Ovary (tissue), 3 donors: ENCODE measurements at regions not wholly inside any gene's neighbourhood (a gene's known extent, or its start where the extent isn't known, plus 50 kb on each side); places are given as distances from the start of the nearest gene placed in this dataset.

ENCODE experiments used
- EP300 ChIP-seq: sonication (generic); formaldehyde crosslinking; IDR thresholded peaks from one replicate; pipeline ENCODE4 v1.6.1; 2017; ENCODE audit warnings: antibody characterized with exemption
- POLR2A ChIP-seq: fragments of 450-650 bp; IDR thresholded peaks from one replicate; pipeline ENCODE4 v1.6.1; 2017; ENCODE audit warnings: antibody characterized with exemption, mild to moderate bottlenecking, moderate library complexity
- TF ChIP-seq, protein P1 (sequence below), 3 donors: fragments of 450-650 bp in 2 of 3; fragments of 200-600 bp in 1 of 3; IDR thresholded peaks; one replicate each; pipeline versions ENCODE4 v1.5.1 to v1.8.0; 2016 to 2022; ENCODE audit warnings: antibody characterized with exemption in 3 of 3, mild to moderate bottlenecking in 1 of 3
- donor health status: DM: no; HTN: no; CAD: no.

DNA sequence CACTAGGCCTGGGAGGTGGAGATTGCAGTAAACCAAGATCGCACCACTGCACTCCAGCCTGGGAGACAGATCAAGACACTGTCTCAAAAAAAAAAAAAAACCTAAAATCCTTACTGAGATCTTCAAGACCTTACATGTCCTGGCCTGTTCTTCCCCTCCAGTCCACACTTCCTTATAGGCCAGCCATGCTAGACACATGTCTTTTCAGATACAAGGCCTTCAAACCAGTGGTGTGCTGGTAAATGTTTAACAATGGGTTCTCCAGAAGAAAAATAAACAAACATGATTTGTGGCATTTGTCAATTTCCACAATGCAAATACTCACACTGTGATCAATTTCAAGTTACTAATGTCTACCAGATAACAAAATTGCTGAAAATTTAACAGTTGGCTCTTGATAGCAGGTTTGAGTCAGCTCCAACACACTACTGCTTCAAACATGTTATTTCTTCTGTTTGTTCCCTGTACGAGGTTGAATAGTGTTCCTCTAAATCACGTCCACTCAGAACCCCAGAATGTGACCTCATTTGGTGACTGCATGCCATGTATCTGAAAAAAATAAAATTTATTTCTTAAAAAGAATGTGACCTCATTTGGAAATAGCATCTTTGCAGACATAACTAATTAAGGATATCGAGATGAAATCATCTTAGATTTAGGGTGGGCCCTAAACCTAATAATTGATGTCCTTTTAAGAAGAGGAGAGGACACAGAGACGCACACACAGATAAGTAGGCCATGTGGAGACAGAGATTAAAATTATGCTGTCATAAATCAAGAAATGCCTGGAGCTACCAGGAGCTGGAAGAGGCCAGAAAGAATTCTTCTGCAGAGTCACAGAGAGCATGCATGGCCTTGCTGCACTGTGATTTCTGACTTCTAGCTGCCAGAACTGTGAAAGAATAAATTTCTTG lies 144.4 kb downstream of the ZNF674 start:
- TF ChIP-seq, protein P1, sequence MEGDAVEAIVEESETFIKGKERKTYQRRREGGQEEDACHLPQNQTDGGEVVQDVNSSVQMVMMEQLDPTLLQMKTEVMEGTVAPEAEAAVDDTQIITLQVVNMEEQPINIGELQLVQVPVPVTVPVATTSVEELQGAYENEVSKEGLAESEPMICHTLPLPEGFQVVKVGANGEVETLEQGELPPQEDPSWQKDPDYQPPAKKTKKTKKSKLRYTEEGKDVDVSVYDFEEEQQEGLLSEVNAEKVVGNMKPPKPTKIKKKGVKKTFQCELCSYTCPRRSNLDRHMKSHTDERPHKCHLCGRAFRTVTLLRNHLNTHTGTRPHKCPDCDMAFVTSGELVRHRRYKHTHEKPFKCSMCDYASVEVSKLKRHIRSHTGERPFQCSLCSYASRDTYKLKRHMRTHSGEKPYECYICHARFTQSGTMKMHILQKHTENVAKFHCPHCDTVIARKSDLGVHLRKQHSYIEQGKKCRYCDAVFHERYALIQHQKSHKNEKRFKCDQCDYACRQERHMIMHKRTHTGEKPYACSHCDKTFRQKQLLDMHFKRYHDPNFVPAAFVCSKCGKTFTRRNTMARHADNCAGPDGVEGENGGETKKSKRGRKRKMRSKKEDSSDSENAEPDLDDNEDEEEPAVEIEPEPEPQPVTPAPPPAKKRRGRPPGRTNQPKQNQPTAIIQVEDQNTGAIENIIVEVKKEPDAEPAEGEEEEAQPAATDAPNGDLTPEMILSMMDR (IDR thresholded peaks at IDR 0.05): no peak
- TF ChIP-seq EP300 (no peak), POLR2A (no peak)
